ENCODE measurements at regions not wholly inside any gene's neighbourhood (a gene's known extent, or its start where the extent isn't known, plus 50 kb on each side); places are given as distances from the start of the nearest gene placed in this dataset.
"Not testable (repeated sequence)": the region's sequence is repeated elsewhere in the genome, so short reads cannot be mapped to it uniquely, and the experiment has no call there.

GRCh38 chr1:121458291-121459048 lies 273.7 kb downstream of the SRGAP2C start:
- no peak overlapping the region for H3K4me3 ChIP-seq (ENCODE audit: low read depth, low read length)
- no peak for TF ChIP-seq CTCF (IDR thresholded peaks at IDR 0.05; ENCODE audit: low read depth, low read length, missing control alignments)
- no peak for DNase-seq (ENCODE audit: low read depth)
- in situ Hi-C loops (cut with HindIII; ENCODE audit: low sequenced_read_pairs) = no loop called here

GRCh38 chr1:121459235-121459634 lies 274.5 kb downstream of the SRGAP2C start:
- in situ Hi-C loops (cut with HindIII; ENCODE audit: low sequenced_read_pairs) = no loop called here
- DNase-seq (ENCODE audit: low read depth) = no peak
- no peak for TF ChIP-seq CTCF (IDR thresholded peaks at IDR 0.05; ENCODE audit: low read depth, low read length, missing control alignments)
- no peak overlapping the region for H3K4me3 ChIP-seq (ENCODE audit: low read depth, low read length)

GRCh38 chr1:121469395-121469794 lies 284.6 kb downstream of the SRGAP2C start:
- in situ Hi-C loops (cut with HindIII; ENCODE audit: low sequenced_read_pairs); H3K4me3 ChIP-seq (ENCODE audit: low read depth, low read length); DNase-seq (ENCODE audit: low read depth): not testable (repeated sequence)

- H3K4me3 ChIP-seq (ENCODE audit: low read depth, low read length); DNase-seq (ENCODE audit: low read depth); in situ Hi-C loops (cut with HindIII; ENCODE audit: low sequenced_read_pairs): not testable (repeated sequence)
Measured at GRCh38 chr1:121470401-121470800, 285.6 kb downstream of the SRGAP2C start.

GRCh38 chr1:121471523-121471922 lies 286.7 kb downstream of the SRGAP2C start:
- DNase-seq (ENCODE audit: low read depth) = no peak
- no peak overlapping the region for H3K4me3 ChIP-seq (ENCODE audit: low read depth, low read length)
- in situ Hi-C loops (cut with HindIII; ENCODE audit: low sequenced_read_pairs) = no loop called here
- TF ChIP-seq CTCF (IDR thresholded peaks at IDR 0.05; ENCODE audit: low read depth, low read length, missing control alignments) = no peak

GRCh38 chr1:121472017-121472416 lies 287.2 kb downstream of the SRGAP2C start:
- in situ Hi-C loops (cut with HindIII; ENCODE audit: low sequenced_read_pairs) = no loop called here
- no peak overlapping the region for H3K4me3 ChIP-seq (ENCODE audit: low read depth, low read length)
- DNase-seq (ENCODE audit: low read depth) = no peak
- TF ChIP-seq CTCF (IDR thresholded peaks at IDR 0.05; ENCODE audit: low read depth, low read length, missing control alignments) = no peak

- TF ChIP-seq CTCF (IDR thresholded peaks at IDR 0.05; ENCODE audit: low read depth, low read length, missing control alignments) = no peak
- in situ Hi-C loops (cut with HindIII; ENCODE audit: low sequenced_read_pairs) = no loop called here
- no peak for DNase-seq (ENCODE audit: low read depth)
- H3K4me3 ChIP-seq (ENCODE audit: low read depth, low read length) = no peak overlapping the region
Measured at GRCh38 chr1:121483234-121483633, 298.5 kb downstream of the SRGAP2C start.
